ENCODE measurements at regions not wholly inside any gene's neighbourhood (a gene's known extent, or its start where the extent isn't known, plus 50 kb on each side); places are given as distances from the start of the nearest gene placed in this dataset.

GRCh38 chr10:108708363-108708762 lies 1214.9 kb downstream of the XPNPEP1 start:
- no peak for TF ChIP-seq POLR2A (IDR thresholded peaks at IDR 0.05; ENCODE audit: low read depth, low read length)
- no peak for TF ChIP-seq TAF1 (IDR thresholded peaks at IDR 0.05; ENCODE audit: low read depth, low read length)
- no peak for TF ChIP-seq POU2F2 (IDR thresholded peaks at IDR 0.05; ENCODE audit: low read depth, low read length)
- no peak for TF ChIP-seq POLR2AphosphoS5 (IDR thresholded peaks at IDR 0.05; ENCODE audit: low read depth, low read length)
